GM10266 (cell line): ENCODE measurements at regions not wholly inside any gene's neighbourhood (a gene's known extent, or its start where the extent isn't known, plus 50 kb on each side); places are given as distances from the start of the nearest gene placed in this dataset.

Experiments used
- DNase-seq: peaks from one replicate; pipeline ENCODE4 v3.0.0; 2012; ENCODE audit errors: extremely low spot score
- TF ChIP-seq, protein P1 (sequence below): IDR thresholded peaks from 2 replicates; pipeline ENCODE4 v1.5.1; 2012; ENCODE audit warnings: mild to moderate bottlenecking, low read depth; ENCODE audit not compliant: control insufficient read depth, insufficient read depth; ENCODE audit errors: missing control alignments

DNA sequence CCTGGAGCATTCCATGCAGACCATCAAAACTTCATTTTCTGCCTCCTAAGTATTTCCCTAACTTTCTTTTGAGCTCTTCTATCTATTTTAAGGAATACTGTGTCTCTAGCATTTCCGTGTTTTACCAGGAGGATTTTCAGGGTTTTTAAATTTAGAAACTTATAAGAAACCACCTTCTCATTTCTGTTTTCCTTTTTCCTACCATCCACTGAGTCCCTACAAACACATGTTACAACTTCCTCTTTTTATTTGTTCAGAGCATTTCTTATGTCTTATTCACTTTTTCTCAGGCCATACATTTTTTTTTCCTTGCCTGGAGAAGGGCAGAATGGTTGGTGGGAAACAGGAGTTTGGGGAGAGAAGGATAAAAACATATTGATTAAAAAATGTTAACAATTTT, 130.0 kb upstream of the BMP5 start:
- TF ChIP-seq, protein P1, sequence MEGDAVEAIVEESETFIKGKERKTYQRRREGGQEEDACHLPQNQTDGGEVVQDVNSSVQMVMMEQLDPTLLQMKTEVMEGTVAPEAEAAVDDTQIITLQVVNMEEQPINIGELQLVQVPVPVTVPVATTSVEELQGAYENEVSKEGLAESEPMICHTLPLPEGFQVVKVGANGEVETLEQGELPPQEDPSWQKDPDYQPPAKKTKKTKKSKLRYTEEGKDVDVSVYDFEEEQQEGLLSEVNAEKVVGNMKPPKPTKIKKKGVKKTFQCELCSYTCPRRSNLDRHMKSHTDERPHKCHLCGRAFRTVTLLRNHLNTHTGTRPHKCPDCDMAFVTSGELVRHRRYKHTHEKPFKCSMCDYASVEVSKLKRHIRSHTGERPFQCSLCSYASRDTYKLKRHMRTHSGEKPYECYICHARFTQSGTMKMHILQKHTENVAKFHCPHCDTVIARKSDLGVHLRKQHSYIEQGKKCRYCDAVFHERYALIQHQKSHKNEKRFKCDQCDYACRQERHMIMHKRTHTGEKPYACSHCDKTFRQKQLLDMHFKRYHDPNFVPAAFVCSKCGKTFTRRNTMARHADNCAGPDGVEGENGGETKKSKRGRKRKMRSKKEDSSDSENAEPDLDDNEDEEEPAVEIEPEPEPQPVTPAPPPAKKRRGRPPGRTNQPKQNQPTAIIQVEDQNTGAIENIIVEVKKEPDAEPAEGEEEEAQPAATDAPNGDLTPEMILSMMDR = no peak
- DNase-seq = no peak

DNA sequence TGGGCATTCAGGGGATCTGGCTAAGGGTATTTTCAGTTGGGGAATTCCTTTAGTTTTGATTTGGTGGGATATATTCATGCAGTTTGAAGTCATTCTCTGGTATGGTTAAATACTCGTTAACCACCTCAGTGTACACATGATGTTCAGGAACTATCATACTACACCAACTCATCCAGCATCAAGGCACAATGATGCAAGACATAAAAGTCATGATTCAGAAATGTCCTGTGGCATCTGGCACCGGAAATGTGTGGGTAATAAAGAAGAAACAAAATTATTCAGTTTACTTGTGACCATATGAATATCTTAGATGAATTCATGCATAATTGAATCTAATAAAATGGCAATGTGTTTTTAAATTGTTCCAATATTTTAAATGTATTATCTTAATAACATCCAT, 129.0 kb upstream of the BMP5 start:
- DNase-seq = no peak
- TF ChIP-seq, protein P1 = no peak

DNA sequence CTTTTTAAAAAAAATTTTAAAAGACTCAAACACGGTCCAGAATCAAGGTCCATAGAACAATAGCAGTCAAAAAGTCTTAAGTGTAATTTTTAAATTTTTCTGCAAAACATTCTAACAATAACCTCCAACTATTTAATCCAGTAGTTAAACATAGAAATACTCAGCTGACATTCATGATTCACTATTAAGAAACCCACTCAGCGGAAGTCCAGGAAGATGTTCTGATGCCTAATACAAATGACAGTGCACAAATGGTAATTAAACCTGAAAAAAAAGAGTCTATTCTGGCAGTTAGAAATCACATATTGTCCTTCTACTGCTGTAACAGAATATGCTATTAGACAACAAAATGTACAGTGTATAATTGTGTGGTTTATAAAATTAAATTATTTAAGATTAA, 128.2 kb upstream of the BMP5 start:
- TF ChIP-seq, protein P1 = no peak
- DNase-seq = no peak

DNA sequence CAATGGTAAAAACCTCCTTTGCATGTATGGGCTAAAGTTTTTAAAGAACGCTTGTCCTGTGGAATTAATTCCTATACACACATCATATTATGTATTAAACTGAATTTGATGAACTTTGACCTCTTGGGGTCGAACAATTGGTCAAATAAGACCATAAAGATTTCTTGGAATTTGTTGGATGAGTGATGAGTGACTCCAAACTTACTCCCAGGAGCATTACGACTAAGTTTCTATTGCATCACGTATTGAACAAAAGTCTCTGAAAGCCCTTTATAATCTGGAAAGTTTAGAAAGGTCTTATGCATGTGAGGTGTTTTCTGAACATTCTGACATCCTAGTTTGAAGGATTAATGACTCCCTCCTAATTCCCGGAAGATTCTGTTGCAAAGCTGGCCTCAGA, 126.9 kb upstream of the BMP5 start:
- TF ChIP-seq, protein P1 = no peak
- no peak for DNase-seq

DNA sequence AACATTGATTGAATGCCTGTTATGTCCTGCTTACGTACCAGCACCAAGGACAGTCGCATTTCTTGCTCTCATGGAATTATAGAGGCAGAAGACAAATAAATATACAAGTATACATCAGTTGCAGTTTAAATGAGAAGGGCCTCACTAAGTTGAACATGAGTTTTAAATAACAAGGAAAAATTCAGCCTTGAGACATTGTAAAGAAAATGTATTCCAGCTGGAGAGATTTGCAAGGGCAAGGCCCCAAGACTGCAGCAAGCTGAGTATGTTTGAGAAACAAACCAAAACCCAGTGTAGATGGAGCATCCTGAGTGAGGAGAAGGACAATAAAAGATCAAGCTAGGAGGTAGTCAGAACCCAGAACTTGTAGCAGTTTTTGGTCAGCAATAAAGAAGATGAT, 123.2 kb upstream of the BMP5 start:
- TF ChIP-seq, protein P1 = no peak
- no peak for DNase-seq

DNA sequence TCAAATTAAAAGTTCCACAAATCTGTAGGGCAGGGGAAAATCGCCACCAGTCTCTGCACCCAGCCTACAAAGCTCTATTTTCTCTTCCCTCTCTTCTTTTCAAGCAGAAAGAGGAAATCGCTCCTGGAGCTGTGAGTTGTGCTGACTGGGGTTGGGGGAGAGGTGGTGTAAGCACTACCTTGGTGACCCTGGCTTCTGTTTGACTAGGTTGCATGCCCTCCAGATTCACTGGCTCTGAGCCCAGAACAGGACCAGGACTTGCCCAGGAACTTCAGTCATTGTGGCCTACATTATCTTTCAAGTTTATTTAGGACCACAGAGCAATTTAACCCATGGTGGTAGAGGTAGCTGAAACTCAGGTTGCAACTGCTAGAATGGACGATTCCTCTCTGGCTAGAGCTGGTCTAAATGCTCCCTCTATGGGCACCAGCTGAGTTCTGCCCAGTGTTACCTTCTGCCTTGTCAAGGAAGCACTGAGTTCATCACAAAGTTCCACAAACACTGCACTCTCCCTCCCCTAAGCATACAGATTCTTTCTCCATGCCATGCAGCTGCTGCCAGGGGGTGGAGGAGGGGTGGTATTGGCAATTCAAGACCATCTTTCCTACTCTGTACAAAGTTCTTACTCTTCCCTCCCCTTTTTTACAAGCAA, 122.0 kb upstream of the BMP5 start:
- DNase-seq = no peak
- TF ChIP-seq, protein P1 = no peak

DNA sequence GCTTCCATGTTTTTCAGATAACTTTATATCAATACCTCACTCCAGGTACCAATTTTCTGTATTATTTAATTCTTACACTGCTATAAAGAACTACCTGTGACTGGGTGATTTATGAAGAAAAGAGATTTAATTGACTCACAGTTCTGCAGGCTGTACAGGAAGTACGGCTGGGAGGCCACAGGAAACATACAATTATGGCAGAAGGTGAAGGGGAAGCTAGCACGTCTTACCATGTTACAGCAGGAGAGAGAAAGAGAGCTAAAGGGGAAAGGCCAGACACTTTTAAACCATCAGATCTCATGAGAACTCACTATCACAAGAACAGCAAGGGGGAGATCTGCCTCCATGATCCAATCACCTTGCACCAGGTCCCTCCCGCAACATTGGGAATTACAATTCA, 119.1 kb upstream of the BMP5 start:
- TF ChIP-seq, protein P1 = no peak
- DNase-seq = no peak
